Skin epidermis (tissue), 12 donors: ENCODE measurements at regions not wholly inside any gene's neighbourhood (a gene's known extent, or its start where the extent isn't known, plus 50 kb on each side); places are given as distances from the start of the nearest gene placed in this dataset.
"Not testable (repeated sequence)": the region's sequence is repeated elsewhere in the genome, so short reads cannot be mapped to it uniquely, and the experiment has no call there.

ENCODE experiments used
- H3K27ac ChIP-seq, 21 experiments: fragments of 200-600 bp; sonication (generic) in 11 of 21; one replicate each; pipeline ENCODE4 v1.5.0; 2020; ENCODE audit warnings: mild to moderate bottlenecking in 3 of 21, inconsistent platforms in 2 of 21, moderate library complexity in 2 of 21
- H3K4me3 ChIP-seq, 7 experiments: fragments of 200-600 bp; sonication (generic) in 2 of 7; one replicate each; pipeline ENCODE4 v1.5.0; 2020; ENCODE audit warnings: inconsistent platforms in 2 of 7, mild to moderate bottlenecking in 2 of 7, moderate library complexity in 1 of 7

- no peak overlapping the region for H3K4me3 ChIP-seq
- no peak overlapping the region for H3K27ac ChIP-seq
Measured at GRCh38 chr1:181250038-181250437, 161.5 kb downstream of the IER5 start.

GRCh38 chr1:181251001-181251712 is 162.7 kb downstream of the IER5 start:
- H3K27ac ChIP-seq, result no peak overlapping the region

GRCh38 chr1:181251713-181252075 is 163.2 kb downstream of the IER5 start:
- Histone ChIP-seq H3K4me3 (no peak overlapping the region), H3K27ac (peak overlapping the region in 1 of 21 experiments; percentile 44)

More at GRCh38 chr1:181251001-181251712, 162.7 kb downstream of the IER5 start:
- H3K4me3 ChIP-seq, result no peak overlapping the region

GRCh38 chr1:181253601-181254000 is 165.1 kb downstream of the IER5 start:
- not testable (repeated sequence) for H3K27ac ChIP-seq

GRCh38 chr1:181255270-181255929 is 166.9 kb downstream of the IER5 start:
- no peak overlapping the region for H3K4me3 ChIP-seq
- no peak overlapping the region for H3K27ac ChIP-seq

More at GRCh38 chr1:181253601-181254000, 165.1 kb downstream of the IER5 start:
- H3K4me3 ChIP-seq, result not testable (repeated sequence)

- no peak overlapping the region for H3K4me3 ChIP-seq
- H3K27ac ChIP-seq, result no peak overlapping the region
Measured at GRCh38 chr1:181257117-181257516, 168.6 kb downstream of the IER5 start.

GRCh38 chr1:181259026-181259745 is 170.7 kb downstream of the IER5 start:
- Histone ChIP-seq H3K27ac (no peak overlapping the region), H3K4me3 (no peak overlapping the region)

- Histone ChIP-seq H3K4me3 (no peak overlapping the region), H3K27ac (no peak overlapping the region)
Measured at GRCh38 chr1:181260271-181260670, 171.8 kb downstream of the IER5 start.

GRCh38 chr1:181260994-181261393 is 172.5 kb downstream of the IER5 start:
- no peak overlapping the region for H3K4me3 ChIP-seq

GRCh38 chr1:181262069-181262468 is 173.6 kb downstream of the IER5 start:
- Histone ChIP-seq H3K27ac (no peak overlapping the region), H3K4me3 (no peak overlapping the region)

More at GRCh38 chr1:181260994-181261393, 172.5 kb downstream of the IER5 start:
- no peak overlapping the region for H3K27ac ChIP-seq

GRCh38 chr1:181263444-181263843 is 174.9 kb downstream of the IER5 start:
- H3K4me3 ChIP-seq, result no peak overlapping the region
- no peak overlapping the region for H3K27ac ChIP-seq

GRCh38 chr1:181264821-181265220 is 176.3 kb downstream of the IER5 start:
- no peak overlapping the region for H3K27ac ChIP-seq
- H3K4me3 ChIP-seq, result no peak overlapping the region

GRCh38 chr1:181284978-181285377 is 196.5 kb downstream of the IER5 start:
- Histone ChIP-seq H3K27ac (no peak overlapping the region), H3K4me3 (no peak overlapping the region)

- H3K4me3 ChIP-seq, result no peak overlapping the region
- H3K27ac ChIP-seq, result no peak overlapping the region
Measured at GRCh38 chr1:181295217-181295616, 188.1 kb upstream of the CACNA1E start.

GRCh38 chr1:181296180-181296579 is 187.1 kb upstream of the CACNA1E start:
- H3K27ac ChIP-seq, result no peak overlapping the region
- no peak overlapping the region for H3K4me3 ChIP-seq

GRCh38 chr1:181308098-181308497 is 175.2 kb upstream of the CACNA1E start:
- Histone ChIP-seq H3K4me3 (no peak overlapping the region), H3K27ac (no peak overlapping the region)

- no peak overlapping the region for H3K4me3 ChIP-seq
- no peak overlapping the region for H3K27ac ChIP-seq
Measured at GRCh38 chr1:181310560-181310959, 172.8 kb upstream of the CACNA1E start.

GRCh38 chr1:181312946-181313345 is 170.4 kb upstream of the CACNA1E start:
- H3K4me3 ChIP-seq, result no peak overlapping the region
- H3K27ac ChIP-seq, result no peak overlapping the region

GRCh38 chr1:181313466-181313865 is 169.9 kb upstream of the CACNA1E start:
- Histone ChIP-seq H3K4me3 (no peak overlapping the region), H3K27ac (no peak overlapping the region)

- Histone ChIP-seq H3K4me3 (no peak overlapping the region), H3K27ac (no peak overlapping the region)
Measured at GRCh38 chr1:181314010-181314409, 169.3 kb upstream of the CACNA1E start.

- H3K4me3 ChIP-seq, result no peak overlapping the region
- no peak overlapping the region for H3K27ac ChIP-seq
Measured at GRCh38 chr1:181314959-181315358, 168.4 kb upstream of the CACNA1E start.
